CD4-positive, alpha-beta T cell treated with Interleukin-21 for 1 hour (primary cell): ENCODE measurements at regions not wholly inside any gene's neighbourhood (a gene's known extent, or its start where the extent isn't known, plus 50 kb on each side); places are given as distances from the start of the nearest gene placed in this dataset.
"Not testable (repeated sequence)": the region's sequence is repeated elsewhere in the genome, so short reads cannot be mapped to it uniquely, and the experiment has no call there.

Source experiments
- DNase-seq: peaks from one replicate; pipeline ENCODE4 v3.0.0-alpha.2; 2020

DNA sequence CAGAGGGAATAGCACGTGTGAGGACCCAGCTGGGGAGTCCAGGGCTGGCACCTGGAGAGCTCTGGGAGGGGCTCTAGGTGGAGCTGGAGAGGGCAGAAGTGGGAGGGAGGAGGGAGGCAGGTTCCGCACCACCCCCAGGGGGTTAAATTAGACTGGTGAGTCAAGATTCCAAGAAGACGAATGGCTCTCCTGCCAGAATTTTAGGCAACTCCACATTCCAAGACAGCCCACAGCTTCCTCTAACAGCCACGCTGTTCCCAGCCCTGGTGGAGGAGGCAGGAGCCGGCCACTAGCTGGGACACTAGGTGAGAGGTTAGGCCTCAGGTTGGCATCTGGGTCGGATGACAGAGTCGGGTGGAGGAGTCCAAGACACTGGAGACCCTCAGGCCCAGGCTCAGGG is 60.2 kb downstream of the TFAP2C start:
- no peak for DNase-seq

DNA sequence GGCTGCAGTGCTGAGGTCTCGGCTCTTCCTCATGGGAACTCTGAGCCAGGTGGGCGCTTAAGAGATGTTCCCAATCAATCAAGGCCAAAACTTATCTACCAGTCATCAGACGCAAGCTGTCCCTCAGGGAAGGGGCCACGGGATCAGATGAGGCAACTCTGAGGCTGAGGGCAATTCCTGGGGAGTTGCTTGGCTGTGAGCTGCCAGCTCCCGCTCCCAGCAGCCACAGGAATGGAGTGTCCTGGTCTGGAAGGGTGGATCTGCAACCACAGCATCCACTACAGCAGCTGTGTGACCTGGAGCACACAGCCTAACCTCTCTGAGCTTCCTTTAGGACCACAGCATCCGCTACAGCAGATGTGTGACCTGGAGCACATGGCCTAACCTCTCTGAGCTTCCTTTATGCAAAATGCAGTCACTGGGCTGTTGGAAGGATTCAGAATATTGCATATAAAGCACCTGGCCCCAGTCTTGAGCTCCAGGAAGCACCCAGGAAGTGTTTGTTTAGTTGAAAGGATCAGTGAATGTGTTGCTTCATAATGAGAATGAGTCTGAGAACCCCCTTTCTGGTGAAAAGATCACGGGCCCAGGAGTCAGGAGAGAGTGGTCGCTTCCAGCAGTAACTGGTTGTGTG is 60.9 kb downstream of the TFAP2C start:
- DNase-seq, result no peak

DNA sequence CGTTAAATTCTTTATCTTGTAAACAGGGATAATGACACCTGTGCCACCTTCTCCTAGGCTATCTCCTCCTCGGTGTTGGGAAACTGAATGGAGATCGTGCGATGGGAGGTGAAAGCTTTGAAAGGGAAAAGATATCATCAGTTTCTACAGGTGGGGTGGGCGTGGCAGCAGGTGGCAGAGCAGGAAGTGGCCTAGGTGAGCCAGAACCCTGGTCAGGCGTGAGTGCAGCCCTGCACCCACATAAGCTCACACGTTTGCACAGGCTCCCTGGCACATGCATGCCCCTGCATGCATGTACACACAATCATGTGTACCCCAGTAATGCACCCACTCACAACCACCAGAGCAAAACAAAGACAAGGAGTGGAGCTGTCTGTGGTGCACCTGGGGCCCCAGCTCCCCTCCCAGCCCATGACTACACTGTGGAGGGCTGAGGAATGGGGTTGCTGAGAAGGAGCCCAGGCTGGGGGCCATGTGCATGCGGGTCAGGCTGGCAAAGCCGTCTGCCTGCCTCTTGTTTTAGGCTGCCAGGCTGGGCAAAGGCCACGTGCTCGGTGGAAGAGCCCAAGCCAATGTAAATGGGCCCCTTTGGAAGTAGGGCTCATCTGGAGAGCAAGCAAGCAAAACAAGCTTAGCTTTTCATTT is 61.5 kb downstream of the TFAP2C start:
- DNase-seq, result no peak

DNA sequence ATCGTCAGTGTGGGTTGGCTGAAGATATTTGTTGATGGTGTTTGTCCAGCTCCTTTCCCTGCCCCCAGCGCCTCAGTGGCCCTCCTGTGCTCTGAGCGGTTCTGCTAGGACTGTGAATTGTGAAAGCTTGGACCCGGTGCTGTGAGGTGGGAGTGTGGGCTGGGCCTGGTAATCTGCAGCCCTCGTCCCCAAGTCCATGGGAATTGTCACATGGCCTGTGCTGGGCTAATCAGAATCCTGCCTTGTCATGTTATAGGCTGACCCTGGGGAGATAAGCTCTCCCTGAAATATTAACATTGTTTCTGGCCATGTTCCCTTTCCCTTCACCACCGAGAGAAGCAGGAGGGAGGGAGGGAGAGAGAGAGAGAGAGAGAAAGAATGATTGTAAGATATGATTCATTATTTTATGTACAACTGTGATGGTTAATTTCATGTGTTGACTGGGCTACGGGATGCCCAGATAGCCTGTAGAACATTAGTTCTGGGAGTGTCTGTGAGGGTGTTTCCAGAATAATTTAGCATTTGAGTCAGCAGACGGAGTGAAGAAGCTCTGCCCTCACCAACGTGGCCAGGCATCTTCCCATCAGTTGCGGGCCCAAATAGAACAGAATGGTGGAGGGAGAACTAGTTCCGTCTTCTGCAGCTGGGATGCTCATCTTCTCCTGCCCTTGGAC is 62.4 kb downstream of the TFAP2C start:
- no peak for DNase-seq

DNA sequence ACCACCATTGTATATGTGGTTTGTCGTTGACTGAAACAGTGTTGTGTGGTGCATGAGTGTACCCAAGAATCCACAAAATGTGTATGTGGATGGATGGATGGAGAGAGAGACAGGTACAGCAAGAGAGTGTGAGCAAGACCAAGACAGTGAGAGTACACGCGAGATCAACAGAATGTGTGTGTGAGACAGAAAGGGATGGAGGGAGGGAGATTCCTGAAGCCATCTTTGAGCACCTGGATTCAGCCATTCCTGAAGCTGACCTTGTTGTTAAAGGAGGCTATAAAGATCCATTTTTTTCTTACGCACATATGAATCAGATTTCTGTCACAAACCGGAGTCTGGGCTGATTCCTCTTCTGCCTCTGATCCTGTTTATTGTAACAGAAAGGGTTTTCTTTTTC is 64.1 kb downstream of the TFAP2C start:
- DNase-seq, result no peak

GRCh38 chr20:56697476-56697875 is 68.4 kb downstream of the TFAP2C start:
- DNase-seq, result no peak

DNA sequence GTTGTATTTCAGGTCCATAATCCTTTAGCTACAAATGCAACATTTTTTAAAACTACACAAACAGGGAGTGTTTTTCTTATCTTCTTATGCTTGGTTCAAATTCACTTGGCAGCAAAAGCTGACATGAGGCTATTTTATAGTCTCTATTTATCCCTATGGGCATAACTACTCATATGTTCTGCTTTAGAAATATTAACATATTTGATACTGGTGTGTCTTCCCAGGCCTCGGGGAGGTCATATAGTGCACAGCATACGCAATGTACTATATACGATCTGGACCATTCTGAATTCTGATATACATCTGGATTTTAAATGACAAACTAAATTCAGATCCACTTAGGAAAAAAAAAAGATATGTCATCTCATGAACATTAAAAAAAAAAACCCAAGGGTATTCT is 69.2 kb downstream of the TFAP2C start:
- no peak for DNase-seq

DNA sequence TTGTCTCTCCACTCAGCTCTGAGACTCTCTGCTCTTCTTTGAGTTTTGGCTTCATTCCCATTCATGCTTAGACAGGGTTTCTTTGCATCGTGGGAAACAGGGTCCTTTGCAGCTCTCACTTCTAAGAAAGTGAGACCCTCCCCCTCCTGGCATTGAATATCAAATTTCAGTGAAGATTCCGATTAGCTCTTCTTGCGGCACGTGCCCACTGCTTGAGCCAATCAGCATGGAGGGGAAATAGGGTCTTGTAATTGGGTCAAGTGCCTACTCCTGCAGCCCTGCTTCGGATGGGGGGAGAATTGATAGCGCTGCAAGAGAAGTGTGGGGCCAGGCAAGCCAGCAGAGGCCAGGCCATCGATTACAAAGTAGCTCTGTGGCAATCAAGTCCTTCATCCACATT is 69.6 kb downstream of the TFAP2C start:
- no peak for DNase-seq

DNA sequence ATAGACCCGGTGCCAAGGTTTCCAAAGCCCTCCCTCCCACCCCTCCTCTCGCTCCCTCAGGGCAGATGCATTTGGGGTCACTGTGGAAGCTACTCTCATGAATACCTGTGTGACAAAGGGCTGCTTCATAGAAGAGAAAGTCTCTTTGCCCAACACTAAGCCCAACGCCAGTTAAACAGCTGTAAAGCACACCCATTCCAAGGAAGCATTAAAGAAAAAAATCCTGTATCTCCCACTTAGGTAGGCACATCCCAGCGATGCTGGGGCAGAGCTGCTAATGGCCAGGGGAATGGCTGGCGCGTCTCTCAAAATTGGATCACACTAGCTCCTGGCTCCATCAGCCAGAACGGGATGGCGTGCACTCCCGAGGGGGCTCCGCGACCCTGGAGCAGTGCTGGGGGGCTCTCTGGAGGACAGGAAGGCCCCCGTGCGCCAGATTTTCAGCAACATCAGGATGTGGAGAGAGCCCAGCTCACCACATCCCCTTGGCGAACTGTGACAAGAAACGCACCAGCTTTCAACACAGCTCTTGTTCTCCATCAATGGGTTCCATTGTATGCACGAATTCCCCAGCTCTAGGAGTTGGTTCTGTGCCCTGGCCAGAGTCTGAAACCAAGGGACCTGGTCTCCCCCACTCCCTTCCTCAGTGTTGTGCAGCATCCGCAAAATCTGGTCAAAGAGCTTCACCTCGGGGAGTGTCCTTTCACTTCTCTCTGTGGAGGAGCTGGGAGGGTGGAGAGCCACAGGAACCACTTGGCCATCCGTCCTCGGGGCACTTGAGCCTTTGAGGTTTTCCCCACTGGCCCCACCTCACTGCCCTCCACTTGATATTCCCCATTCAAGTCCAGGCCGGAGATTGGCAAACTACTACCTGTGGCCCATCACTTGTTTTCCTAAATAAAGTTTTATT is 74.1 kb downstream of the TFAP2C start:
- no peak for DNase-seq

- DNase-seq, result no peak
Measured at GRCh38 chr20:56706867-56707360, 77.8 kb downstream of the TFAP2C start.

DNA sequence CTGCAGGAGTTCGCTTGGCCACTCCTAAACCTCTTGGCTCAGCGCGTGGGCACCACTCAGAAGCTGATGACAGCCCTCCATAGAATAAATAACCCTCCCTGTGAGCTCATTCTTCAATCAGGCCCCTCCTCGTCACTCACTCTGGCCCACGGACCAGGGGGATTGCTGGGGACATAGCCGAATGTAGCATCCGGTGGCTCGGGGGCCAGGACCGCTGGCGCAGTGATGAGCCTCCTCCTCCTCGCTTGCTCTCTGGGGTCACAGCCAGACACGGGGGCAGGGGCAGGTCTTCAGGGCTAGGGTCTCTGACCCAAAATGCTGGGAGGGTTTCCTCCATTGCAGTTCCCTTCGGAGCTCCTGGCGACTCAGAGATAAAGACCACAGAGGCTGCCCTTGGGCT is 79.9 kb downstream of the TFAP2C start:
- DNase-seq, result no peak

GRCh38 chr20:56710125-56710524 is 81.0 kb downstream of the TFAP2C start:
- DNase-seq, result no peak

- DNase-seq, result not testable (repeated sequence)
Measured at GRCh38 chr20:56710577-56710976, 81.5 kb downstream of the TFAP2C start.

GRCh38 chr20:56711018-56711417 is 81.9 kb downstream of the TFAP2C start:
- no peak for DNase-seq

DNA sequence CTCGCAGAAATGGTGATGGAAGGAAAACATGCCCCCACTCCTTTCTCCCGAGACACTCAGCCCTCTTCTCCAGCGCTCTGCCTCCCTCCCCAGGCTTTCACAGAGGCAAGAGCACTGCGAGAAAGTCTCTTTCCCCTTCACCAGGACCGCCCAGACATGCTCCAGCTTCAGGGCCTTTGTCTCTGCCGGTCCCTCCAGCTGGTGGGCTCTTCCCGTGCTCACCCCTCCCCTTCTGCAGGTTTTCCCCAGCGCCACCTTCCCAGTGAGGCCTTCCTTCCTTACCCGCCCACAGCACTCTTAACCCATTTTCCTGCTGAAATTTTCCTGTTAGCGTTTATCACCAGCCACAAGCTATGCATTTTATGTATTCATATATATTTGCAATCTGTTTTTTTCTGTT is 86.2 kb downstream of the TFAP2C start:
- no peak for DNase-seq

DNA sequence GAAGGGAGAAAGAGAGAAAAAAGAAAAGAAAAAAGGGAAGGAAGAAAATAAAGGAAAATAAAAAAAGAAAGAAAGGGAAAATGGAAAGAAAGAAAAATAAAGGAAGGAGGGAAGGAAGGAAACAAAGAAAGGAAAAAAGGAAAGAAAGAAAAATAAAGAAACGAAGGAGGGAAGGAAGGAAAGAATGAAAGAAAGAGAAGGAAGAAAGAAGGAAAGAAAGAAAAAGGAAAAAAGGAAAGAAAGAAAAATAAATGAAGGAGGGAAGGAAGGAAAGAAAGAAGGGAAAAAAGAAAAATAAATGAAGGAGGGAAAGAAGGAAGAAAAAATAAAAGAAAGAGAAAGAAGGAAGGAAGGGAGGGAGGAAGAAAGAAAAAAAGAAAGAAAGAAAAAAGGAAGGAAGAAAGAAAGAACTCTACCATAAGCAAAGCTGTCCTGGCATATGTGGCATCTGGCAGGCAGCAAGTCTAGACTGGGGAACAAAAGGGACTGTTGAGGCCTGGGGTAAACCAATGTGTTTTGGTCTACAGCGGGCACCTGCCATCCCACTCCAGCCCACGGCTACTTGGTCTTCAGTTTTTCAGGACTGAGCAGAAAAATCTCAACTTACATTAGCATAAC is 86.9 kb downstream of the TFAP2C start:
- no peak for DNase-seq

- DNase-seq, result no peak
Measured at GRCh38 chr20:56716806-56717205, 87.7 kb downstream of the TFAP2C start.

GRCh38 chr20:56718816-56719215 is 89.7 kb downstream of the TFAP2C start:
- no peak for DNase-seq

GRCh38 chr20:56720620-56721213 is 91.6 kb downstream of the TFAP2C start:
- no peak for DNase-seq

DNA sequence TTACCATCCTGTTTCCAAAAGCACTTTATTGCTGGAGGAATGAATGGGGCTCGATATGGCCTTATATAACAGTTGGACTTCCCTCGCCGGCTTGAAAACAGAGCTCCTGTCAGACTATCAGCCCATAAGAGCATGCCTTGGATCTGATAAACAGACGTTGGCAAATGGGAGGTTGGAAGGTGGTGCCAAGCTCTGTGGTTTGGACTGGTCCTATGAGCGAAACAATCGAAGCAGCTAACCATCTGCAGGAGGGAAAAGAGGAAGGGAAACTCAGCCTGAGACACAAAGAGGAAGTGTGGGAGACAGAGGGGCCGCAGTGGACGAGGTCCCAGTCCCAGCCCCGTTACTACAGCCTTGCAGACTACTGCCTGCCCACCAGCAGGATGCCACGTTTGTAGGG is 92.9 kb downstream of the TFAP2C start:
- DNase-seq, result no peak

GRCh38 chr20:56723331-56723730 is 94.2 kb downstream of the TFAP2C start:
- no peak for DNase-seq

DNA sequence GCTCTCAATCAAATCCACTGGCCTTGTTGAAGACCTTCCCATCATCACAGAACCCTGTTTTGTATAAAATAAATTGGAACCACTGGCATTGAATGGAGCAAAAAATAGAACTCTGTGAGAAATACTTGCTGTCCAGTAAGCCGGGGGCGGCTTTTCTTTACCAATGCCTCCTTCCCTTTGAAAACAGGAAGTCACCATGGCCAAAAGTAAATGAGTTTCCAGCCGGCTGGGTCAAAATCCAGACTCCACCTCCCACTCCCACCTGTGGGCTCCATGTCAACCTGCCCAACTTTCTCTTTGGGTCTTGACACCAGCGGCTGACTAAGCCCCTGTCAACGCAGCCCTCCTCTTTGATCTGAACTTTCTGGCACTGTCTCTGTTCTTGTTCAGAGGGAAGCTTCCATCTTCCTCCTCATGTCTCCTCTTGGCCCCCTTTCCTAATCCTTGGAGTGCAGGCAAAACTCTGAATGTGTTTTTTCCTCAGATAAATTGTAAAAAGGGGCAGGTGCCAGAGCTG is 95.2 kb downstream of the TFAP2C start:
- no peak for DNase-seq
